ENCODE measurements at regions not wholly inside any gene's neighbourhood (a gene's known extent, or its start where the extent isn't known, plus 50 kb on each side); places are given as distances from the start of the nearest gene placed in this dataset.

- no peak for DNase-seq (ENCODE audit: extremely low spot score)
- CTCF ChIA-PET, result no interaction called here
- POLR2A ChIA-PET, result no interaction called here
- TF ChIP-seq CTCF (IDR thresholded peaks at IDR 0.05; ENCODE audit: control extremely low read depth, extremely low read depth, low read depth, missing control alignments), result no peak
Measured at GRCh38 chr19:30173593-30174356, 198.4 kb upstream of the ZNF536 start.

- POLR2A ChIA-PET, result no interaction called here
- CTCF ChIA-PET, result no interaction called here
- no peak for TF ChIP-seq CTCF (IDR thresholded peaks at IDR 0.05; ENCODE audit: control extremely low read depth, extremely low read depth, low read depth, missing control alignments)
- DNase-seq (ENCODE audit: extremely low spot score), result no peak
Measured at GRCh38 chr19:30174357-30174645, 197.9 kb upstream of the ZNF536 start.

GRCh38 chr19:30174791-30175190 is 197.4 kb upstream of the ZNF536 start:
- no peak for TF ChIP-seq CTCF (IDR thresholded peaks at IDR 0.05; ENCODE audit: control extremely low read depth, extremely low read depth, low read depth, missing control alignments)
- ChIA-PET POLR2A (no interaction called here), CTCF (no interaction called here)
- no peak for DNase-seq (ENCODE audit: extremely low spot score)

- CTCF ChIA-PET, result no interaction called here
- POLR2A ChIA-PET, result no interaction called here
- no peak for DNase-seq (ENCODE audit: extremely low spot score)
- no peak for TF ChIP-seq CTCF (IDR thresholded peaks at IDR 0.05; ENCODE audit: control extremely low read depth, extremely low read depth, low read depth, missing control alignments)
Measured at GRCh38 chr19:30175987-30176386, 196.2 kb upstream of the ZNF536 start.

- CTCF ChIA-PET, result interaction anchor here (0.9 to 2.7 kb wide), 2 partner anchors 16 to 21 kb away, joined by 3 to 10 read pairs; no protein-coding TSS in a partner anchor
- POLR2A ChIA-PET, result no interaction called here
- no peak for DNase-seq (ENCODE audit: extremely low spot score)
- TF ChIP-seq CTCF (IDR thresholded peaks at IDR 0.05; ENCODE audit: control extremely low read depth, extremely low read depth, low read depth, missing control alignments), result no peak
Measured at GRCh38 chr19:30178721-30179402, 193.3 kb upstream of the ZNF536 start.

GRCh38 chr19:30180691-30181090 is 191.5 kb upstream of the ZNF536 start:
- DNase-seq (ENCODE audit: extremely low spot score), result no peak
- CTCF ChIA-PET, result no interaction called here
- TF ChIP-seq CTCF (IDR thresholded peaks at IDR 0.05; ENCODE audit: control extremely low read depth, extremely low read depth, low read depth, missing control alignments), result no peak
- POLR2A ChIA-PET, result no interaction called here

Measured in GM10248 (cell line).